OCI-LY3 (cell line): ENCODE measurements at regions not wholly inside any gene's neighbourhood (a gene's known extent, or its start where the extent isn't known, plus 50 kb on each side); places are given as distances from the start of the nearest gene placed in this dataset.

ENCODE experiments used
- EZH2phosphoT487 ChIP-seq: fragments of 200-600 bp; shearing (Covaris generic); IDR thresholded peaks from 2 replicates; pipeline ENCODE4 v1.6.1; 2018; ENCODE audit warnings: antibody characterized with exemption, mixed run types, low read depth
- TF ChIP-seq, protein P1 (sequence below): fragments of 200-600, 300-600 bp; sonication (generic); IDR thresholded peaks from 2 replicates; pipeline ENCODE4 v1.5.1; 2014; ENCODE audit warnings: antibody characterized with exemption, low read length, low read depth

DNA sequence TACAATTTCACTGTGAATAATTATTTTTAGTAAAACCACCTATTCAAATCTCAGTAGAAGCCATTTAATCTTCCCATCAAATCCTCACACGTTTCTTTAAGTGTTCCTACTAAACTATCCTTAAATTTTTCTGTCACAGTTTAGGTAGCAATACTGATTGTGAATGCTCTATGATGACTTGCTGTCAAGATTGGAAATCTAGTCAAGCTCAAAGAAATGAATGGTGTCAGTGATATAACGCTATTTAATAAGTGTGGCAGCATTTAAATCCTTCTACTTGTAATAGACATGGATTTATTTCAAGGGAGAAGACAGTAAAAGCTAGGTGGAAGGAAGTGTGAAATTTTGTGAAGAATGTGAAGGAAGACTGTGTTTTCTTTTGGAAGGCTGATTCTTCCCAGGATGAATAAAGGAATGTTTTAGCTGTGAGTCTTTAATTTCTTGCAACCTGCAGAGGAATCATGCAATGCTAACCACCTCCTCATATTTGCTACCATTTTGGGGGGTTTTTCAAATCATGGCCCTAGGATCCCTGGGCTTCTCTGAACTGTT, 936.7 kb upstream of the NEGR1 start:
- TF ChIP-seq, protein P1, sequence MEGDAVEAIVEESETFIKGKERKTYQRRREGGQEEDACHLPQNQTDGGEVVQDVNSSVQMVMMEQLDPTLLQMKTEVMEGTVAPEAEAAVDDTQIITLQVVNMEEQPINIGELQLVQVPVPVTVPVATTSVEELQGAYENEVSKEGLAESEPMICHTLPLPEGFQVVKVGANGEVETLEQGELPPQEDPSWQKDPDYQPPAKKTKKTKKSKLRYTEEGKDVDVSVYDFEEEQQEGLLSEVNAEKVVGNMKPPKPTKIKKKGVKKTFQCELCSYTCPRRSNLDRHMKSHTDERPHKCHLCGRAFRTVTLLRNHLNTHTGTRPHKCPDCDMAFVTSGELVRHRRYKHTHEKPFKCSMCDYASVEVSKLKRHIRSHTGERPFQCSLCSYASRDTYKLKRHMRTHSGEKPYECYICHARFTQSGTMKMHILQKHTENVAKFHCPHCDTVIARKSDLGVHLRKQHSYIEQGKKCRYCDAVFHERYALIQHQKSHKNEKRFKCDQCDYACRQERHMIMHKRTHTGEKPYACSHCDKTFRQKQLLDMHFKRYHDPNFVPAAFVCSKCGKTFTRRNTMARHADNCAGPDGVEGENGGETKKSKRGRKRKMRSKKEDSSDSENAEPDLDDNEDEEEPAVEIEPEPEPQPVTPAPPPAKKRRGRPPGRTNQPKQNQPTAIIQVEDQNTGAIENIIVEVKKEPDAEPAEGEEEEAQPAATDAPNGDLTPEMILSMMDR: no peak
- TF ChIP-seq EZH2phosphoT487: no peak
